ENCODE measurements at regions not wholly inside any gene's neighbourhood (a gene's known extent, or its start where the extent isn't known, plus 50 kb on each side); places are given as distances from the start of the nearest gene placed in this dataset.

DNA sequence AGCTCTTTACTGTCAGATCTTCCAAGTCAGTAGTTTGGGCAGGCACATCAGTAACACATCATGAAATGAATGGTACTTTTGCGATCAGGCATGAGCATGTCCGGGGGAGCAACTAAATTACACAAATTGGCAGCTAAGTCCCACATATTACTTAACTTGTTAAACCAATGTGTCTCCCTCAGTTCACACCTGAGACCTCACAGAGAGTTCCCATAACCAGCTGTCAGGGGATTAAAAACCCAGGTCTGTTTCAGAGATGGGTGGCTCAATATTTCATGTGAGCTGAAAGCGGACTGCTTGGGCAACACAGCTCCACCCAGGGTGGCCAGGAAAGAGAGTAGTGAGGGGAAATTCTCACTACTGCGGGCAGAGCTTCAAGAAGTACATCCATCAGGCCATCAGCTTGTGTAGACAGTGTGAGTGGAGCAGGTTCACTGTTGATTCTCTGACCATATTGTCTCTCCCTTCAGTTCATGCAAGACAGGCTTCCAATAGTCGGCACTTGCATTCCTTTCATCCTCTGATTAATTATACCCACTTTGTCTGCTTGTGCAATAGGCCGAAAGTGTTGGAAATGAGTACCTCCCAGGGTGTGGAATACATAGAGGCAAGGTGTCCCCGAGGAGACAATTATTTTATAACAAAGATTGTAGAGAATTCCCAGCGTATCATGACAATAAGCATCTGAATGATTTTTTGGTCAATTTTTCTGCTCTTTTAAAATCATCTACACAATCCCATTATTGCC, 139.9 kb downstream of the PTGER3 start:
- DNase-seq (ENCODE audit: extremely low spot score, insufficient read length, low read depth) (no peak), FAIRE-seq (no peak)

- FAIRE-seq (no peak), DNase-seq (ENCODE audit: extremely low spot score, insufficient read length, low read depth) (no peak)
Observed at GRCh38 chr1:70909262-70909822, 138.3 kb downstream of the PTGER3 start.

DNA sequence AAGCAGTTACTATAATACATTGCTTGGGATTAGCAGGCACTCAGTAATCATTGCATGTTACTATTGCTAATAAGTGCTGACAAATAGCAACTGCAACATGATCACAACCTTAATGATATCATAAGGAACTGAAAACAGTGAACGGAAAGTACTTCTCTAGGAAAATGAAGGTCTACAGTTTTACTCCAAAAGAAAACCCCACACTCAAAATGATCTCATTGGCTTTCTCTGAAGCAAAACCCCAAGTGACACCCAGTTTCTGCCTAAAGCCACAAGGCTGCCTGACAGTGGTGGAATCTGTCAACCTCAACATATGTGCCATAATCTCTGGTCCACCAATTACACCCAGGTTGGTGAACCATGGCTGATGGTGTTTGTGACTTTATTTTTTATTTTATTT, 137.6 kb downstream of the PTGER3 start:
- FAIRE-seq (no peak), DNase-seq (ENCODE audit: extremely low spot score, insufficient read length, low read depth) (no peak)

- no peak for DNase-seq (ENCODE audit: extremely low spot score, insufficient read length, low read depth)
- no peak for FAIRE-seq
Observed at GRCh38 chr1:70911861-70912260, 135.8 kb downstream of the PTGER3 start.

DNA sequence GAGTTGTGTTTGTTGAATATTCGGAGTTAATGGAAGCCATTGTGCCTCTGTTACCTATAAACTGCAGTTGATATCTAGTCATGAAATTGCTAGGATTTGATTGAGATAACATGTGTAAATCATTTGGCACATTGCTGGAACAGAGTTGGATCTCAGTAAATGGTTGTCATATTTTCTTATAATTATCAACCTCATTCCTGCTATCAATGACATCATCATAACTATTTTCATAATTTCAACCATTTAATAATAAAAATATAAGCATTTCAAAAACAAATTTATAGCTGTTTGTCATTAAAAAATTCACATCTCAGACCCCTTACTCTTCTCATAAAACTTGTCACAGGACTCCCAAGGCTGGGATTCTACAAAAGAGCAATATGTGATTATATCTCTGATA, 133.4 kb downstream of the PTGER3 start:
- no peak for FAIRE-seq
- no peak for DNase-seq (ENCODE audit: extremely low spot score, insufficient read length, low read depth)

DNA sequence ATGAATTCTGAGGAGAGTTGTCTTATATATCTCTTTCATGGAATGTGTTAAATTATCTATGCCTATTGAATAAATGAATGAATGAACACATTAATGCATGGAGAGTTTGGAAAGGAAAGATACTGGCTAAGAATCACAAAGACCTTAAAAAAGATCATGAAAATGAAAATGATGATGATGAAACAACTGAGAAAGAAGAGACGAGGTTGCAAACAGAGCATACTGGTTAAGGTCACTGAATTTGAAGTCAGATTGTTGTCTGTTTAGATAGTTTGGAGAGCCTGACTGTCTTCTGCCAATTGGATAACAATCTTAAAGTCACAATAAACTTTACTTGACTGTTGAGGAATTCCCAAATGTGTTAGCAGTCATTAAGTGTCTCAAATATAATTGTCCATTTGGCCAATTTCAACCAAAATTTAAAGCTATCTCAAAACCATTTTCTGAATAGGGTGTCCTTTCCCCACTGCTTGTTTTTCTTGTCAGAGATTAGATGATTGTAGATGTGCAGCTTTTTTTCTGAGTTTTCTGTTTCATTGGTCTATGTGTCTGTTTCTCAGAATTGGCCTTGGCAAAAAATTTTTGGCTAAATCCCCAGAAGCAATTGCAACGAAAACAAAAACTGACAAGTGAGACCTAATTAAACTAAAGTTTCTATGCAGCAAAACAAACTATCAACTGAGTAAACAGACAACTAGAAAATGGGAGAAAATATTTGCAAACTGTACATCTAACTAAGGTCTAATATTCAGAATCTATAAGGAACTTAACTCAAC, 132.2 kb downstream of the PTGER3 start:
- no peak for FAIRE-seq
- no peak for DNase-seq (ENCODE audit: extremely low spot score, insufficient read length, low read depth)

GRCh38 chr1:70916034-70916427, 131.6 kb downstream of the PTGER3 start:
- DNase-seq (ENCODE audit: extremely low spot score, insufficient read length, low read depth) (no peak), FAIRE-seq (no peak)

- no peak for DNase-seq (ENCODE audit: extremely low spot score, insufficient read length, low read depth)
- FAIRE-seq: no peak
Observed at GRCh38 chr1:70919706-70920323, 127.8 kb downstream of the PTGER3 start.
